Stimulated activated CD8-positive, alpha-beta memory T cell treated with anti-CD3 and anti-CD28 coated beads, Interleukin-7, amount 100 ng/mL, for 48 hours (primary cell): ENCODE measurements at regions not wholly inside any gene's neighbourhood (a gene's known extent, or its start where the extent isn't known, plus 50 kb on each side); places are given as distances from the start of the nearest gene placed in this dataset.
A peak's percentile ranks its signal among the peaks of the same experiment; 100 is the strongest.

Experiments used
- DNase-seq, 2 donors: peaks; one replicate each; pipeline ENCODE4 v3.0.0-alpha.2; 2020; ENCODE audit warnings: low read depth in 1 of 2; ENCODE audit errors: extremely low read depth in 1 of 2

DNA sequence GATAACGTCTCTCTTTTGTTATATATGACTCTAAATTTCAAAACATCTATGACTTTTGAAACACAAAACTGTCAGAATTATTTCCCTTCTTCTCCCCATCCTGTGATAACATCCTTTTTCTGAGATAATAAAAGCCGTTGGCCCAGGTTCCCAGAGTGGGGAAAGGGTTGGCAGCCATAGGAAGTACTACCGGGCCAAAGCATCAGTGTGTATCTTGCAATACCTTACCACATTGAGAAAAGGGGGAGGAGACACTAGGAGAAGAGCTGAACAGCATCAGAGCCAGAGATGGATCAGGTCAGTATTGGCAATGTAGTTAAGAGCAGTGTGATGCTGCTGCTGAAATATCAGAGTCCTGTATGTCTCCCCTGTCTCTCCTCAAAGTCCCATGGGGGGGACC, 210.0 kb upstream of the PROK2 start:
- DNase-seq, result no peak

DNA sequence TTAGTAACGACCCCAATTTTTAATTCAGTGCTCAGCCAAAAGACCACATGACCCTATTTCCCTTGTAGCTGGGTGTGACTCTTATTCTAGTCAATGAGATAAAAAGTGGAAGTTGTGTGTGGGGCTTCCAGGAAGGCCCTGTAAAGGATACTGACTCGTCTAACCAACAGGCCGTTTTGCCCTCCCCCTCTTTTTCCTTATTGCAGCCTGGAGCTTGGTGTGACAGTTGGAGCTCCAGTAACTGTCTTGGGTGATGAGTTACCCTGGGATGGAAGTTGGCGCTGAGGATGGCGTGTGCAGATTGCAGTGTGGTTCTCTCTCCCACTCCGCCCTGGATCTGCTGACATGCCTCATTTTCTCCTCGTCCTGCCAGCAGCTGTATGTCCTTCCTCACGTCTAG, 209.3 kb upstream of the PROK2 start:
- DNase-seq, result no peak

DNA sequence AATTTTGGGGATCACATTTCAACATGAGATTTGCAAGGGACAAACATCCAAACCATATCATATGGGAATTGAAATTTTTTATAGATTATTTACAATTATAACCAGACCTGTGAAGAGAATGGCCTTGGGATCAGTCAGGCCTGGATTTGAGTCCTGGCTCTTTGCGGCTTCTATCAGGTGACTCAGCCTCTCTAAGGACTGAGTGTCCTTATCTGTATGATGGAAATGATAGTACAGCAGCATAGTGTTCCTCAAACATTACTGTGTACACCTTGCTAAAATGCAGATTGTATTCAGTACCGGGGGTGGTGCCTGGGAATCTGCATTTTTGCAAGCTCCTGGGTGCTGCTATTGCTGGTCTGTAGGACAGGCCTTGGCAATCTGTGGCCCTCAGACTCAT, 206.7 kb upstream of the PROK2 start:
- DNase-seq, result no peak

DNA sequence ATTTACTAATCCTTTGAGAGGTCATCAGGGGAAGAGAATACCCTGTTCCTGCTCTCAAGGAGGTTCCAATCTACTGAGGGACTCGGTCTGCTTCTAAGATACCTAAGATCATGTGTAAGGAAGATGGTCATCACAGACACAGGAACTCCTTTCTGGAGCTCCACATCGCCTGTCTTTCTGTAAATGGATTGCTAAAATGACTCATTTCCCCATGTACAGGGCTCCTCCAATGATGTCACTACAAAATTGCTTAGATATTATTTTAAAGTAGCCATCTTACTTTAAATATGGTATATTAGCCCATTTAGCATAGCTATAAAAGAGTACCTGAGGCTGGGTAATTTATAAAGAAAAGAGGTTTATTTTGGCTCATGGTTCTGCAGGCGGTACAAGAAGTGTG, 206.1 kb upstream of the PROK2 start:
- no peak for DNase-seq

DNA sequence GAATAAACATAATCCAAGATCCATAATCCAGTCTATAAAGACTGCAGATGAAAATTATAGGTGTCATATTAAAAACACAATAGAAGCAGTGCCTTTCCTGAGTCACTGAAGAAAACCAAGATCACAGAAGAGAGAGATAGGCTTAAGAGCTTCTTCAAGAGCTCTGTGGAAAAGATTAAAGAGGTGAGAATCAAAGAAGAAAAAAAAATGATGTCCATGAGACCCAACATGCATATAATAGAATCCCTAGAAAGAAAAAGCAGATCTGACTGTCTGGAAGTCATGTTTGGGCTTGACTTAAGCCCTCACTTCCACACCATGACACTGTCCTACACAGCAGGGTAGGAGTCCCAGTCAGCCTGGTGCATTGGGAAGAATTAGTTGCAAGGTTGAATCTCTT, 205.6 kb upstream of the PROK2 start:
- DNase-seq, result no peak

DNA sequence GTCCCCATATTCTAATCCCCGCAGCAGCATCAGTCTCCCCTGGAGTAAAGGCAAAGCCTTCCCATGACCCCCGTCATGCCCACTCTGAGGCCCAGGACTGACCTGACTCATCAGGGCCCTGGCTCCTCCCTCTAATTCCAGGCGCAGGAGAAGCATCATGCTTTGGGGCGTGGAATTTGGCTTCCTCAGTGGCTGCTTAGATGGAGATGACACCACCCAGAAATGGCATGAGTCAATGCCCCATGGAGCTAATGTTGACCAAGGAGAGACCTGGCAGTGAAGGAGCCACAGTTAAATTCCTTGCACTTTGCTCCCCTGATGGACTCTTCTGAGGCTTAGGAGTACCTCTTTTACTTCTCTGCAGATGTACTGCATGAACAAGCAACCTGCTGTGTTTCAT, 204.2 kb upstream of the PROK2 start:
- no peak for DNase-seq

DNA sequence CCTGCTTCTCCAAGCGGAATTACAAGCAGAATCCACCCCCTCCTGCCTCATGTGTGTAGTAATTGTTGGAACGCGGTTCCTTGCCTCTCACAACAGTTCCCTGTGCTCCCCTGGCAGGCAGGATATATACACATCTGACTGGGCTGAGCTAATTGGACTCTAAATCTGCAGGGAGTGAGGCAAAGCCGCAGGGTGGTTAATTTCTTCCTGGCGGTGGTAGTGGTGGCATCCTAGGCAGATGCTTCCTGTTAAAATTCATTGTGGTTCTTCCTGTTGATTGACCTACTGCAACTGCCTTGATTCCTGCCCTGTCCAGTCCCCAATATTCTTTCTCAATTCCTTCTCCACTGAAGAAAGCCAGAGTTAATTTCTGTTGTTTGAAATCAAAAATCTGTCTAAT, 202.9 kb upstream of the PROK2 start:
- no peak for DNase-seq

DNA sequence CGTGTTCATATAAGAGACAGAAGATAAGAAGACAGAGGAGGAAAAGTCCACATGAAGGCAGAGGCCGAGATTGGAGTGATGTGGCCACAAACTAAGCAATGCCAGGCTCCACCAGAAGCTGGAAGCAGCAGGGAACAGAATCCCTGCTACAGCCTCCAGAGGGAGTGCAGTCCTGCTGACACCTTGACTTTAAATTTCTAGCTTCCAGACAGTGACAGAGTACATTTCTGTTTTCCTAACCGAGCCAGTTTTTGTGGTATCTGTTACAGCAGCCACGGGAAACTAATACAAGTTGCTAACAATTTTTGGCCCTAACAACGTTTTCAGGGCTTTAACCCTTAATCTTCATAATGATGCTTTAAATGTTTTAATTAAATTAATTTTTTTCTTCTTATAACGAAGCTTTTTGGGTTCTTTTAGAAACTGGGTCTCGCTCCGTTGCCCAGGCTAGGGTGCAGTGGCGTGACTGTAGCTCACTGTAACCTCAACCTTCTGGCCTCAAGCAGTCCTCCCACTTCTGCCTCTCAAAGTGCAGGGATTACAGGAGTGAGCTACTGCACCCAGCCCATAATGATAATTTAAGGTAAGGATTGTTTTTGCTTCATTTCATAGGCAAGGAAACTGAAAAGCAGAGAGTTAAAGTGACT, 202.3 kb upstream of the PROK2 start:
- no peak for DNase-seq

DNA sequence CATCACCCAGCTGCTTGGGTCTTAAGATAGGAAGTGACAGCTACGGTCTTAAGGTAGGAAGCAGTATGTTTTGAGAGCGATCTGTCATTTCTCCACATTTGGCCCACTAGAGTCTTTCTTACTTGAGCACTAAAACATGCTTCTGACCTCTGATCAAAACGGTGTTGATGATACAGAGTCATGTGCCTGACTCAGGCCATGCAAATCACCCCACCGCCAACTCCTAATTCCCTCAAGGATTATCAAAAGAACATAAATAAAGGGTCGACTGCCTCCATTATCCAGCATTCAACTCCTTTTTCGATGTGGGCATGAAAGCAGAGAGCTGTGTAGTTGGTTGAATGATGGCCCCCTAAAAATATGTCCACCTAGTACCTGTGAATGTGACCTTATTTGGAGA, 201.7 kb upstream of the PROK2 start:
- DNase-seq, result no peak

DNA sequence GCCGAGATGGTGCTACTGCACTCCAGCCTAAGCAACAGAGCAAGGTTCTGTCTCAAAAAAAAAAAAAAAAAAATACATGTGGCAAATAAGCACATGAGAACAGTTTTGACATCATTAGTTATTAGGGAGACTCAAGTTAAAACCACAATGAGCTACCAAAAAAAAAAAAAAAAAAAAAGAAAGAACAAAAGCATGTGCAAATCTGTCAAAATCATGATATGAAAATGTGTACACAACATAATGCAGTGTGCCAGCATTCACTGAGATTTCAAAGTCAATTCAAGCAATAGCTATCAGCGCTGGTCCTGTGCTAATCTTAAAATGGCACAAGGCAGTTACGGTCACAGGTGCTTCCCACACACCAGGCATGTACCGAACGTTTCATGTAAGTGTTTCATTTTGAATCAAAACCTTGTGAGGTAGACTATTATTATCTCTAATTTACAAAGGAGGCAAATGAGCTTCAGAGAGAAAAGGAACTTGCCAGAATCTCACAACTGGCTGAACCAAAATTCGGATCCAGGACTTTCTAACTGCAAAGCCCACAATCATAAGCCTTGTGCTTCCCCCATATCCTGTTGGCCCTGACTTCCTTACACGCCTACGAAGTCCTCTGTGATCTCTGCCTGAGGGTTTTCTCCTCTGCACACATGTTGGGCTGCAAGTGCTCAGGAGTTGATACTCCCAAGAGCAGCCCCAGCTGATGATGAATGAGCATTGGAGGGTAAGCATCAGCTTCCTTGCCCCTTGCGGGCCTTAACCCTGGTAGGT, 200.1 kb upstream of the PROK2 start:
- no peak for DNase-seq

DNA sequence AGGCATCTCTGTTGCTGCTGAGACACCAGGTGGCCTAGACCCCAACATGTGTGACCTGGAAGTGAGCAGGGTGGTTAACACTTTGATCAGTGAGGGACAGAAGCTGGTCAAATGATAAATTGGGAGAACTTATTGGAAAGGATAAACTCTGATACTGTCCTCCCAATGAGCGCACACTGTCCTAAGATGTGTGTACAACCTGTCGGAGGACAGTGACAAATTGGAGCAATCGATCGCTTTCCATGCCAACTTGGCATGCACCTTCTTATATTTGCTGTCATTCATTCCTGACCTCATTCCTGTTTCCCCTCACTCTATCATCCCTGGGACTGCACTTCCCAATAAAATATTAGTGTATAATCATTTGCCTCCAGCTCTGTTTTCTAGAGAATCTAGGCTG, 198.7 kb upstream of the PROK2 start:
- DNase-seq, result no peak

DNA sequence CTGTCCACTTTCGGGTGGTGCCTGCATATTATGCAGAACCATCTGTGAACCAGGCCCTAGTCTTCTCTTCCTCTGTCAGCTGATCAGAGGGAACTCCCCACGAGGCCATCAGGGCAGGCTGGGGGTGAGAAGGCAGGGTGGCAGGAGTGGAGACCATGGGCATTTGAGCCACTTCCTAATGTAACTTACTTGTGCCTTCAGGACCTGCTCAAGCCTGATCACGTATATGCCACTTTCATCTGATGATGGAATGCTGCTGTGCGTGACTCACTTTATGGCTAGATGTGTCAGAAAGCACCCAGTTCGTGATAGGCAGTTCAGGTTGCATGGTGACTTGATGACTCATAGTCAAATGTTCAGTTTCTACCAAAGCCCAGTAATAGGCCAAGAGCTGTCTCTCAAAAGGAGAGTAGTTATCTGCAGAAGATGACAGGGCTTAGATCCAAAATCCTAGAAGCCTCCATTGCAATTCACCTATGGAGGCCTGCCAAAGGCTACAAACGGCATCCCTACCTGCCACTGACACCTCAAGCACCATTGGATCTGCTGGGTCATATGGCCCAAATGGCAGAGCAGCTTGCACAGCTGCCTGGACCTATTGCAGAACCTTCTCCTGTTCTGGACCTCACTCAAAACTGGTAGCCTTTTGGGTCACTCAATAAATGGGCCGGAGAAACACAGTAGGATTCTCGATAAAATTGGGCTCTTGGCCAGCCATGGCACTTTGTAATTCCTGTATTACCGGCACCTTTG, 197.7 kb upstream of the PROK2 start:
- DNase-seq, result peak; percentile 28 to 69

DNA sequence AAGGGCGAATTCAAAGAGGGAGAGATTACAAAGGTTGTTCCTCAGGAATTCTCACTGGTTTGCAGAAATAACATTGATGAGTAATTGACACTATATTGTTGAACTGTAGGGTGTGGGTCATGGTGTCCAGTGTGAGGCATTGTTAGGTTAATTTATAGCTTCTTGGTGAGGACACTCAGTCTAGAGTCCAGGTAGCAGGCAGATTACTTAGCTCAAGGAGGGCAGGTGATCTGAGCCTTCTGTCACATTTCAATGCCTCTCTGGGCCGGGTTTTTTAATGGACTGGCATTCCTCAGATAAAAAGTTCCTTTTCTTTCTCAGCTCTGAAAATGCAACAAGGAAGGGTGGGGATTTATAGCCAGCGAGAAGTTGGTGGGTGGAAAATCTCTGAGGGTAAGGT, 194.2 kb upstream of the PROK2 start:
- DNase-seq, result no peak

DNA sequence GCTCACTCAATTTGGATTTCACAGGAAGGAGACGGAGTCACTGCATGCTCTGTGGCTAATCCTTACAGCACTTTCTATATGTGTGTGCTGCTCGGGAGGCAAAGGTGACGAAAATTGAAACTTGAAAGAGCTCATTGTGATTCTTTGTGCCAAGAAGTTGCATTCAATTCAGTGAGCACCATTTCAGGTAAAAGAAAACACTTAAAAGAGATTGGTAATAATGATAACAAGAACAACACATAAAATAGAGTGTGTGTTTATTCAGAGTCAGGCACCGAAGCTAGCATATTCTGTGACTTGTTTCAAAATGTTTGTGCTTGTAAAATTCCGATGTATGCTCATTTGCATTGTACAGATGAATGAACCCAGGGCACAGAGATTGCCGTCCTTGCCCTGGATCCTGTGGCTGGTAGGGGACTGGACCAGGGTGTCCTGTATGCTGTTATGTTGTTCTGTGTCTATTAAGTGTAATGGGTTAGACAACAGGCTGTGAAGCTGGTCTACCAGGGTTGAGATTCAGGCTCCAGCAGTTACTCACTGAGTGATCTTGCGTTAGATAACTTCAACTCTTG, 193.3 kb upstream of the PROK2 start:
- no peak for DNase-seq

DNA sequence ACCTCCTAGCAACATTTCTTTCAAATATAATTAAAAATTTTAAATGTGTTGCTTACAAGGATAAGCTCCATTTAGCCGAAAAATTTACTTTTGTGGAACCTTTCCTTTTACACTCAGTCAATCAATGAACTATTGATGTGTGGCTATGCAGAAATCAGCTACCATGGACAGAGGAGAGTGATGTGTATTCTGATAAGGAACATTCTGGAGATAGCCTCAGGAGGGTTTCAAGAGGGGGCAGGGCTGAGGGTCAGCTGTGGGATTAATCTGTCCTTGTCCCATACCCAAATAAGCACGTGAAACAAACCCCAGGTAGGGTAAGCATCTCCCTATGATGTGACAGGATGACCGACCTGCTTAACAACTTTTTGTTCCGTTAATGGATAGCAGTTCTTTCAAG, 192.6 kb upstream of the PROK2 start:
- no peak for DNase-seq

DNA sequence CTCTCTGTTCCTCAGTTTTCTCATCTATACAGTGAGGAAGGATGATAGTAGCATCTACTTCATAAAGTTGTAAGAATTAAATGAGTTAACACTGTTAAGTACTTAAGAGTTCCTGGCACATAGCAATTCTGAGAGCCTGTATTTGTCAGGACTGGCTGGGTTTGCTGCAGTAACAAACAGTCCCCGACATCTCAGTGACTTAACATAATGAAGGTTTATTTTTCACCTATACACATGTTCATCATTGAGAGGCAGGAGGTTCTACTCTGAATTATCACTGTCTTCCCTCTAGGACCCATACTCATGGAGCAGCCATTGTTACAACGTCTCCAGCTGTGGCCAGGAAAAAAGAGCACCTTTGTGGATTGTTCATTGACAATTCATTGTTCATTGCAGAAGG, 190.6 kb upstream of the PROK2 start:
- no peak for DNase-seq

DNA sequence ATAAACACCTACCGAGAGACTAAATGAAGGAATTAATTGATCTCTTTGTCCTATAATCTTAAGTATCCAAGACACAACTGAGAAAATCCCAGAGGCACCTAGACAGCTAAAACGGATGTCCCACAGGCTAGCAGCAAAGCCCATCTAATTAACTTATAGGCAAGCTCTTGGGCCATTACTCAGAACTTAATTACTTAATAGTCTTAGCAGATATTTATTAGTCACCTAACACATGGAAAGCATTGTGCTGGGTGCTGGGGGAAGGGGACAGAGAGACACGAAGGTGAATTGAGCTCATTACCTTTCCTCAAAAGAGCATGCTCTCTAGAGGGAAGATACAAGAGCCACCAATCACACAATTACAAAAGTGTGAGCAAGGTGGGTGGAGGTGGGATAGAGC, 189.8 kb upstream of the PROK2 start:
- no peak for DNase-seq

DNA sequence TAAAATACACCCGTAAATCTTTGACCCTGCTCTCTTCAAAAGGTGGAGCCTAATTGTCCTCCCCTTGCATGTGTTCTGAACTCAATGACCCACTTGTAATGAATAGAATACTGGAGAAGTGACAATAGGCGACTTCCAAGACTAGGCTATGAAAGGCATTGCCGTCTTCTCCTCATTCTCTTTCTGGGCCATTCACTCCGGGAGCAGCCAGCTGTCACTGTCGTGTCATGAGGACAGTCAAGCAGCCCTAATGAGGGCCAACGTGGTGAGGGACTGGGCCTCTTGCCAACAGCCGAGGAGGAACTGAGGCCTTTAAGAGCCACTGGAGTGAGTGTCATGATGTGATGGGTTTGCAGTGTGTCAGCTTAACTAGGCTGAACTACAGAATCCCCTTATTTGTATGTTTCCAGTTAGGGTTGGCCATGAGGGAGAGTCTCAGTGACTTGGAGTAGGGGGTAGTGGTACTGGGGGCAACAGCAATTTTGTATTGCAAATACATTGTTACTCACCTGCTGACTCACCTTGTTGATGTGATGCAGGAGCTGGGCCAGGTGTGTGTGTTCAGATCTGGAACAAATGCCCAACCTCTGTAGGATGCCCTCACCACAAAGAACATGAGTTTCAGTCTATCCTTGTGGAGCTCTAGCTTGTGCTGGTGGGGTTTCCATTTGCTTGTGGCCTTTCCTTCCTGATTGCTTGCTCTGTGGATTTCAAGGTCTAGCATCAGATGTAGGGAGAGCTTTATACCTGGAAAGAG, 188.5 kb upstream of the PROK2 start:
- no peak for DNase-seq

DNA sequence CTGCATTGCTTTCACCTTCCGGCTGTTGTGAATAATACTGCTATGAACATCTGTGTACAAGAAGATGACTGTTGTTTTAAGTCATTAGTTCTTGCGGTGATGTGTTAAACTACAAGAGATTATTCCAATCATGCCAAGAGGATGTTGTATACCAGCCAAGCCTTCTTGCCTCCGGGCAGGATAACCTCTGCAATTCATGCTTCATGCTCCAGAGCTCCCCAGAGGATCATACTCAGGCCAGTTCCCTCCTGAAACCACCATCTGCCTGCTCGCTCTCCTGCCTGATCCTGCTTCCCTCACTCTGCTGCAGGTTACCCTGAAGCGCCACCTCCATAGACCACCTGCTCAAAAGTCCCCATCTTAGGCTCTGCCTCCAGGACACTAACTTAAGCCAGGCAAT, 187.1 kb upstream of the PROK2 start:
- no peak for DNase-seq

DNA sequence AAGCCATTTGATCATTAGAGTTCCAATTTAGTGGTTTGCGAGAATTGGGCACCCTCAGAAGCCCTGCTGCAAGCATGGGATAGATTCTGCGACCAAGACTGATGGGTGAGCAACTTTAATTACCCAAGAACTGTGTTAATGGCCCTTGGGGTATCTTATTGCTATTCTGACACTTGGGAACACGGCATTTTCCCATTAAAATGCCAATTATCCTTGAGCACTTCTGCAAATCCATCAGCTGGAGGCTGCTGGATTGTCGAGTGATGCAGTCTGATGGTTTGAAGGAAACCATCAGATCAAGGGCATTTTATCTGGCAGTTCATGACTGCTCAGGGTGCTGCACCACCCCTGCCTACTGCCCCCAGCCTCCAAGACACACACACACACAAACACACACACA, 183.6 kb upstream of the PROK2 start:
- DNase-seq, result no peak

DNA sequence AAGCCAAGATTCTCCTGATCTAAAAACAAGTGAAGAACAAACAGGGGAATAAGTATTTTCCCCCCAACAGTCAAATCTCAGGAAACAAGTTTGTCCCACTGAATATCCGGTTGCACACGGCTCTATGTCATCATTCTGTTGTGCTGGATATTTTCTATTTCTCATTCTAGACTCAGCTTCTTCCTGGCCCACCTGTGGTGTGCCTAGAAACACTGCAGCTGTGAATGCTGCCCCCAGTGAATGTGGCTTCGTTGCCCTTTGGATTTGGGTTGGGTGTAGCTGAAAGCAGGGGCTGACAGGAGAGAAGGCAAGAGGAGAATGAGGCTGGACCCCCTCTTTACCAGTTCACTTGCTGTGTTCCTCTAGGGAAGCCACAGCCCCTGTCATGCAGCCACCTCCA, 181.2 kb upstream of the PROK2 start:
- DNase-seq, result no peak
